Fibroblast of villous mesenchyme (primary cell): ENCODE measurements at regions not wholly inside any gene's neighbourhood (a gene's known extent, or its start where the extent isn't known, plus 50 kb on each side); places are given as distances from the start of the nearest gene placed in this dataset.

Source experiments
- DNase-seq: peaks from one replicate; pipeline ENCODE4 v3.0.0-alpha.2; 2010; ENCODE audit warnings: low read depth
- H3K4me3 ChIP-seq: 2 replicates; pipeline ENCODE4 v1.5.1; 2011; ENCODE audit warnings: low read depth, mild to moderate bottlenecking, low read length
- CTCF ChIP-seq: IDR thresholded peaks from 2 replicates; pipeline ENCODE4 v1.5.1; 2012; ENCODE audit warnings: low read depth, mild to moderate bottlenecking, low read length; ENCODE audit not compliant: insufficient read depth

- no peak for DNase-seq
- H3K4me3 ChIP-seq = no peak overlapping the region
- TF ChIP-seq CTCF = no peak
These were observed 160.7 kb upstream of the ARID1B start for GRCh38 chr6:156616495-156616894.

- H3K4me3 ChIP-seq = no peak overlapping the region
- no peak for TF ChIP-seq CTCF
- DNase-seq = no peak
These were observed 163.2 kb upstream of the ARID1B start for GRCh38 chr6:156613996-156614395.

GRCh38 chr6:156612361-156612760, 164.8 kb upstream of the ARID1B start:
- H3K4me3 ChIP-seq = no peak overlapping the region
- TF ChIP-seq CTCF = no peak
- DNase-seq = no peak

GRCh38 chr6:156602066-156602385, 175.2 kb upstream of the ARID1B start:
- no peak for DNase-seq
- no peak for TF ChIP-seq CTCF
- H3K4me3 ChIP-seq = no peak overlapping the region

GRCh38 chr6:156601152-156602065, 175.8 kb upstream of the ARID1B start:
- no peak overlapping the region for H3K4me3 ChIP-seq
- no peak for TF ChIP-seq CTCF
- no peak for DNase-seq

GRCh38 chr6:156600678-156601077, 176.5 kb upstream of the ARID1B start:
- TF ChIP-seq CTCF = no peak
- H3K4me3 ChIP-seq = no peak overlapping the region
- DNase-seq = no peak
